ENCODE measurements at regions not wholly inside any gene's neighbourhood (a gene's known extent, or its start where the extent isn't known, plus 50 kb on each side); places are given as distances from the start of the nearest gene placed in this dataset.

- no peak for ATAC-seq
- H3K27ac ChIP-seq: no peak overlapping the region
- WGBS (ENCODE audit: insufficient coverage, low coverage, low lambda C conversion rate, missing lambda C conversion rate): 71% methylated on average over 2 of the region's 2 CpGs
- no peaks in the 10 kb centered on the region for H3K36me3 ChIP-seq
- H3K9me3 ChIP-seq: no peaks in the 10 kb centered on the region
- no peaks in the 10 kb centered on the region for H3K4me1 ChIP-seq
- H3K27me3 ChIP-seq: no peaks in the 10 kb centered on the region
- TF ChIP-seq CTCF (IDR thresholded peaks at IDR 0.05) (no peak), POLR2A (IDR thresholded peaks at IDR 0.05) (no peak)
- no peak for DNase-seq
- H3K4me3 ChIP-seq: no peak overlapping the region
- intact Hi-C loops (cut with DNase I): no loop called here
These were observed 142.2 kb downstream of the OSR1 start for GRCh38 chr2:19216238-19216637.

- Histone ChIP-seq H3K27ac (no peak overlapping the region), H3K36me3 (no peaks in the 10 kb centered on the region), H3K27me3 (no peaks in the 10 kb centered on the region), H3K9me3 (no peaks in the 10 kb centered on the region), H3K4me3 (no peak overlapping the region), H3K4me1 (no peaks in the 10 kb centered on the region)
- 80% methylated on average over 5 of the region's 5 CpGs for WGBS (ENCODE audit: insufficient coverage, low coverage, low lambda C conversion rate, missing lambda C conversion rate)
- ATAC-seq (no peak), DNase-seq (no peak)
- TF ChIP-seq CTCF (IDR thresholded peaks at IDR 0.05) (no peak), POLR2A (IDR thresholded peaks at IDR 0.05) (no peak)
- intact Hi-C loops (cut with DNase I): no loop called here
These were observed 143.6 kb downstream of the OSR1 start for GRCh38 chr2:19214682-19215391.

GRCh38 chr2:19209575-19210341, 148.7 kb downstream of the OSR1 start:
- ATAC-seq: no peak
- WGBS (ENCODE audit: insufficient coverage, low coverage, low lambda C conversion rate, missing lambda C conversion rate): 98% methylated on average over 4 of the region's 7 CpGs
- no peak for TF ChIP-seq POLR2A (IDR thresholded peaks at IDR 0.05)
- TF ChIP-seq CTCF (IDR thresholded peaks at IDR 0.05): no peak

GRCh38 chr2:19208479-19209199, 149.8 kb downstream of the OSR1 start:
- no peaks in the 10 kb centered on the region for H3K9me3 ChIP-seq
- no peaks in the 10 kb centered on the region for H3K36me3 ChIP-seq
- H3K27ac ChIP-seq: no peak overlapping the region
- WGBS (ENCODE audit: insufficient coverage, low coverage, low lambda C conversion rate, missing lambda C conversion rate): 58% methylated on average over 4 of the region's 4 CpGs
- no peaks in the 10 kb centered on the region for H3K27me3 ChIP-seq
- intact Hi-C loops (cut with DNase I): no loop called here
- no peak for DNase-seq
- no peak for ATAC-seq
- no peaks in the 10 kb centered on the region for H3K4me1 ChIP-seq
- no peak for TF ChIP-seq CTCF (IDR thresholded peaks at IDR 0.05)
- TF ChIP-seq POLR2A (IDR thresholded peaks at IDR 0.05): no peak
- H3K4me3 ChIP-seq: no peak overlapping the region

More at GRCh38 chr2:19209575-19210341, 148.7 kb downstream of the OSR1 start:
- no peaks in the 10 kb centered on the region for H3K9me3 ChIP-seq
- no peak overlapping the region for H3K4me3 ChIP-seq
- DNase-seq: no peak
- no peaks in the 10 kb centered on the region for H3K27me3 ChIP-seq
- intact Hi-C loops (cut with DNase I): no loop called here
- no peaks in the 10 kb centered on the region for H3K36me3 ChIP-seq
- H3K27ac ChIP-seq: no peak overlapping the region
- no peaks in the 10 kb centered on the region for H3K4me1 ChIP-seq
